Activated CD4-positive, alpha-beta T cell treated with anti-CD3 and anti-CD28 coated beads for 36 hours (primary cell): ENCODE measurements at regions not wholly inside any gene's neighbourhood (a gene's known extent, or its start where the extent isn't known, plus 50 kb on each side); places are given as distances from the start of the nearest gene placed in this dataset.

Experiments used
- ATAC-seq: fragments of 200-7000 bp; cut with Tn5 transposase; one replicate; pipeline ENCODE4 v1.10.0; 2021; ENCODE audit warnings: mild to moderate bottlenecking, moderate library complexity
- CTCF ChIA-PET: fragments of 350-600 bp; sonication (Branson Sonifier 250); formaldehyde crosslinking; loops from one replicate; lab custom pipeline; 2021; ENCODE audit warnings: antibody characterized with exemption; lab: Charles Lee
- POLR2A ChIA-PET: fragments of 350-600 bp; sonication (Branson Sonifier 250); formaldehyde crosslinking; loops from one replicate; lab custom pipeline; 2021; ENCODE audit warnings: antibody characterized with exemption, inconsistent platforms; lab: Charles Lee
- DNase-seq: peaks from one replicate; pipeline ENCODE4 v3.0.0-alpha.2; 2020
- H3K27ac Mint-ChIP-seq: one replicate; pipeline ENCODE4 v1.8.0; 2021; ENCODE audit warnings: mixed read lengths
- H3K27me3 Mint-ChIP-seq: one replicate; pipeline ENCODE4 v1.8.0; 2021; ENCODE audit warnings: mixed read lengths
- H3K36me3 Mint-ChIP-seq: one replicate; pipeline ENCODE4 v1.8.0; 2021; ENCODE audit warnings: low read depth, mixed read lengths
- H3K4me1 Mint-ChIP-seq: one replicate; pipeline ENCODE4 v1.8.0; 2021; ENCODE audit warnings: mixed read lengths
- H3K4me3 Mint-ChIP-seq: one replicate; pipeline ENCODE4 v1.8.0; 2021; ENCODE audit warnings: mild to moderate bottlenecking, moderate library complexity, mixed read lengths
- H3K9me3 Mint-ChIP-seq: one replicate; pipeline ENCODE4 v1.8.0; 2021; ENCODE audit warnings: low read depth, mixed read lengths
- intact Hi-C, 2 experiments: fragments of 100-400 bp; cut with DNase I in 1 of 2; cut with micrococcal nuclease in 1 of 2; formaldehyde crosslinking; loops; one replicate each; pipeline versions ENCODE4 v1.14.2 to v1.15.1; 2022 to 2024; cut with DNase I, micrococcal nuclease

DNA sequence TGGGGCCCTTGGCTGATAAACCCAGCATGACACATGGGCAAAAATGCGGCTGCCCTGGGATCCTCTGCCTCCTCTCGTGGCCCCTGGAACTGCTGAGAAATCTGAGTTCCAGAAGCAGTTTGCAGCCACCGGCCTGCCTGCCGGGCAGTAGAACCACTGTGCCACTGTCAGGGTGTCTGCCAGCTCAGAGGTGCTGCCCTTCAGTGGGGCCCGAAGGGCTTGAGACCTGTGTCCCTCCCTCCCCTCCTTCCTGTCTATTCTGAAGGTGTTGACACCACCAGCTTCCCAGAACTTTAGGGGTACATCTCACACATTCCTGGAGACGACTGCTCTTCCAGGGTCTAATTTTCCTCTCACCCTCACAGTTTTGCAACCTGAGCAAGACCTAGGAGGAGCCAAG lies 88.2 kb upstream of the POMGNT2 start:
- DNase-seq = peak; percentile 23
- Mint-ChIP-seq H3K4me1 (peaks cover 74% of the 10 kb centered on the region), H3K9me3 (no peaks in the 10 kb centered on the region), H3K36me3 (no peaks in the 10 kb centered on the region), H3K27ac (peak overlapping the region; percentile 90), H3K4me3 (peak overlapping the region; percentile 20), H3K27me3 (no peaks in the 10 kb centered on the region)
- ChIA-PET POLR2A (no interaction called here), CTCF (interaction anchor here (0.6 kb wide), 1 partner anchor 684 kb away, joined by 3 read pairs; no protein-coding TSS in a partner anchor)
- intact Hi-C loops = no loop called here
- ATAC-seq = no peak

DNA sequence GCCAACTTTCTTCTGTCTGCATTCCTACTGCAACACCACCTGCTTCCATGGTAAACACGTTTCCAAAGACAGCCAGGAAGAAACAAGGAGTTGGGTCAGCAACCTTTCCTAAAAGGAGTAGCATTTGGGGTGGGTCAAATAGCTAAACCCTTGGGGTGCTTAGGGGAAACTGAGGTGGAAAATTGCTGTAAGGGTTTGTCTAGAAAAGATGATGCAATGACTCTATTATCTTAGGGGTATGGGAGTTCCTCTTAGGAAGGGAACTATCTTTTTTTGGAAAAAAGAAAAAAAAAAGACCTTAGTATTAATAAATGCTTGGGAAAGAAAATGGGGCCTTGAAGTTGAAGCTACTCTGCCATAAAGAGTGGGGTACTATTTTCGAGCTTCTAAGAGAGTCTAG lies 86.1 kb upstream of the POMGNT2 start:
- DNase-seq = no peak
- peaks cover 56% of the 10 kb centered on the region for H3K4me1 Mint-ChIP-seq
- intact Hi-C loops = no loop called here
- peaks cover 5% of the 10 kb centered on the region for H3K9me3 Mint-ChIP-seq
- ChIA-PET POLR2A (no interaction called here), CTCF (interaction anchor here (0.6 to 1.1 kb wide), 4 partner anchors 12 to 1177 kb away, joined by 3 to 7 read pairs (median 4); no protein-coding TSS in a partner anchor)
- no peak for ATAC-seq
- H3K4me3 Mint-ChIP-seq = no peak overlapping the region
- peaks cover 1% of the 10 kb centered on the region for H3K36me3 Mint-ChIP-seq
- no peaks in the 10 kb centered on the region for H3K27me3 Mint-ChIP-seq
- H3K27ac Mint-ChIP-seq = peak overlapping the region; percentile 29

DNA sequence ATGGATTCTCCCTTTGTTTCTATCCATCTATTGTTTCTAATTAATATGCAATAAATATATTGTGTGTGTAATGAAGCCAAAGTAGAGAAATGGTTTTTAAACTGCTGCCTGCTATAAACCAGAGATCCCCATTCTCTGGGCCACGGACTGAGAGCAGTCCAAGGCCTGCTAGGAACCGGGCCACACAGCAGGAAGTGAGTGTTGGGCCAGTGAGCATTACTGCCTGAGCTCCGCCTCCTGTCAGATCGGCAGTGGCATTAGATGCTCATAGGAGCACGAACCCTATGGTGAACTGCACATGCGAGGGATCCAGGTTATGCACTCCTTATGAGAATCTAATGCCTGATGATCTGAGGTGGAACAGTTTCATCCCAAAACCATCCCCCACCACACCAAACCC lies 85.2 kb upstream of the POMGNT2 start:
- Mint-ChIP-seq H3K27me3 (no peaks in the 10 kb centered on the region), H3K36me3 (peaks cover 1% of the 10 kb centered on the region), H3K9me3 (peaks cover 5% of the 10 kb centered on the region), H3K4me1 (peaks cover 50% of the 10 kb centered on the region), H3K4me3 (no peak overlapping the region), H3K27ac (no peak overlapping the region)
- ChIA-PET CTCF (interaction anchor here (0.7 to 1.1 kb wide), 3 partner anchors 11 to 224 kb away, joined by 3 read pairs; no protein-coding TSS in a partner anchor), POLR2A (no interaction called here)
- ATAC-seq (no peak), DNase-seq (no peak)
- intact Hi-C loops = no loop called here

DNA sequence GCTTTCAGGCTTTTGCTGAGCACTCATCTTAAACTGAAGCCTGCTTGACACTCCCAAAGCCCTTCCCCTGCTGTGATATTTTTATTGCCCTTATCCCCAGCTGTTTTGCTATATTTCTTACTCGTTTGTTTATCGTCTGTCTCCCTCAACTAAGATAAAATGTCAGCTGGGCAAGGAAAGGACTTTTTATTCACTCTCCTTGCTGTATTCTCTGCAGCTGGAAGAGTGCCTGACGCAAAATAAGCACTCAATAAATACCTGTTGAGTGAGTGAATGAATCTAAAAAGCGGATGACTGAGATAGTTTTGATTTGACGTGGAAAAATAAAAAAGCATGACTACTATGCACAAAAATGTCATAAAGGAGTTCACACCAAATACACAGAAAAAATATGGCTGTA lies 84.8 kb upstream of the POMGNT2 start:
- peaks cover 45% of the 10 kb centered on the region for H3K4me1 Mint-ChIP-seq
- peaks cover 1% of the 10 kb centered on the region for H3K36me3 Mint-ChIP-seq
- DNase-seq (no peak), ATAC-seq (no peak)
- no peaks in the 10 kb centered on the region for H3K27me3 Mint-ChIP-seq
- no peak overlapping the region for H3K27ac Mint-ChIP-seq
- H3K4me3 Mint-ChIP-seq = no peak overlapping the region
- ChIA-PET POLR2A (no interaction called here), CTCF (interaction anchor here (0.7 kb wide), 1 partner anchor 11 kb away, joined by 3 read pairs; no protein-coding TSS in a partner anchor)
- H3K9me3 Mint-ChIP-seq = peaks cover 5% of the 10 kb centered on the region
- intact Hi-C loops = no loop called here

DNA sequence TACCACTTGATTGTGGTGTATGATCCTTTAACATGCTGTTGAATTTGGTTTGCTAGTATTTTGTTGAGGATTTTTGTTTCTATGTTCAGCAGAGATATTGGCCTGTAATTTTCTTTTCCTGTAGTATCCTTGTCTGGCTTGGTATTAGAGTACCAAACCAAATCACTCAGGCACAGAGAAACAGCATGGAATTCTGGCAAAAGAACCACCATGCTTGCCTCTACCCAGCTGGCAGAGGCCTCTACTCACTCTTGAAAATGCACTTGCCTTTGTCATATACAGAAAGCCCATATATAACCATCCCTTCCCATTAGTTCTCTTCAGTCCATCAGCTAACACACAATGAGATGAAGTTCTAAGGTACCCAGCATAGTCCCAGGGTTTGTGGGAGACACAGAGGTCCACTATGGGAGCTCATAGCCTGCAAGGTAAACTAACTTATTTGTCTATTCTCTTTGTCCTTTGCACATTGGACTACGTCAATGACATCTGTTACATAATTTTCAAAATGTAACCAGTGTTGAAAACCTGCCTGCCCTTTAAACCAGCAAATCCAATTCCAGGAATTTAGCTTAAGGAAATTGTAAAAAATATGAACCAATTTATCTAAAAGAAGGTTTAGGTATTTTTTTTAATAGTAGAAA lies 82.1 kb upstream of the POMGNT2 start:
- Mint-ChIP-seq H3K4me3 (no peak overlapping the region), H3K36me3 (peaks cover 1% of the 10 kb centered on the region), H3K27ac (no peak overlapping the region), H3K4me1 (peaks cover 22% of the 10 kb centered on the region), H3K27me3 (no peaks in the 10 kb centered on the region), H3K9me3 (peaks cover 5% of the 10 kb centered on the region)
- DNase-seq = no peak
- CTCF ChIA-PET = no interaction called here
- intact Hi-C loops = no loop called here
- ATAC-seq = no peak
- POLR2A ChIA-PET = no interaction called here

DNA sequence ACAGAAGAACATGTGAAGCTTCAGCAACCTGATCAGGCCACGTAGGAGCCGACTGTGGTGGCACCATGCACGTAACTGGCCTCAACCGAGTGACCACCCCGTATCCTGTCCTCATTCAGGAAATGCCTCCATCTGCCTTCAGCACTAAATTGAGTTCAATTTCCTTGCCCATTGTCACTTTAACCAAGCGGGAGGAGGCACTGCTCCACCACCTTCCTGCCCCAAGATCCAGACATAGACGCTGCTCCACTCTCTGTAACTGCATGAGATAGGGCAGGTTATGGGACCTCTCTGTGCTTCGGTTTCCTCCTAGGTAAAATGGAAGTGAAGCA lies 80.1 kb upstream of the POMGNT2 start:
- DNase-seq = no peak
- no peaks in the 10 kb centered on the region for H3K27me3 Mint-ChIP-seq
- CTCF ChIA-PET = interaction anchor here (0.6 kb wide), 1 partner anchor 23 kb away, joined by 4 read pairs; no protein-coding TSS in a partner anchor

DNA sequence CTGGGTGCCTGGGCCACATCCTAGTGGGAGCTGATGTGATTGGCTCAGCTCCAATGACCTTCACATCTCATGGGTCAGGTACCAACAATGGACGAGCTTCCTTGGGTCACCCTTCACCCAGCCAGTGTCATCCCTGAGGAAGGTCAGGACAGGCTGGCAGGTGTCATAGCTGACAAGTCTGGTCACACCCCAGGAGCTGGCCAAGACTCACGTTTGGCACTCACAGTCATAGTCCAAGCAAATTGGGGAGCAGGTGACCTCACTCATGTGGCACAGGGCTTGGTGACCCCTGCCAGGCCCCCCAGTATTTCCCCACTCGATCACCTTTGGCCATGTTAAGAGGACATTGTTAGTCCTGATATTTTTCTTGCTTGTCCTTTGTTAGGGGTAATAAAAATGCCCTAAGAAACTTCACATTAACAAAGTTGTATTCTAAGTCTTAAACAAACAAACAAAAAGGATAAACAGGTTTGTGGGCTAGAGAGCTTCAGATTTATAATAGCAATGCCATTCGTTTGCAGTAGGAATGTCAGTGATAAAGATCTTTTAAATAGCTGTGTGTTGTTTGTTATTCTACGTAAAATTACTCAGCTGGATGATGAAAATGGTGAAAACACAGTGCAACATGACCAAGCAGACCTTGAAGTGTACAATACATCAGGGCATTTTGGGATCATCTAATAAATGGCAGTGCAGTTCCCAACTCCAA lies 79.5 kb upstream of the POMGNT2 start:
- Mint-ChIP-seq H3K36me3 (peaks cover 1% of the 10 kb centered on the region), H3K4me3 (no peak overlapping the region), H3K4me1 (peaks cover 27% of the 10 kb centered on the region), H3K27ac (no peak overlapping the region), H3K27me3 (no peaks in the 10 kb centered on the region), H3K9me3 (peaks cover 5% of the 10 kb centered on the region)
- DNase-seq (no peak), ATAC-seq (no peak)
- ChIA-PET CTCF (interaction anchor here (1.0 kb wide), 1 partner anchor 129 kb away, joined by 3 read pairs; no protein-coding TSS in a partner anchor), POLR2A (no interaction called here)
- intact Hi-C loops = no loop called here

More for the DNA sequence above, 80.1 kb upstream of the POMGNT2 start:
- Mint-ChIP-seq H3K4me1 (peaks cover 22% of the 10 kb centered on the region), H3K27ac (no peak overlapping the region), H3K9me3 (peaks cover 5% of the 10 kb centered on the region), H3K4me3 (no peak overlapping the region), H3K36me3 (peaks cover 1% of the 10 kb centered on the region)
- POLR2A ChIA-PET = no interaction called here
- intact Hi-C loops = no loop called here
- ATAC-seq = no peak

DNA sequence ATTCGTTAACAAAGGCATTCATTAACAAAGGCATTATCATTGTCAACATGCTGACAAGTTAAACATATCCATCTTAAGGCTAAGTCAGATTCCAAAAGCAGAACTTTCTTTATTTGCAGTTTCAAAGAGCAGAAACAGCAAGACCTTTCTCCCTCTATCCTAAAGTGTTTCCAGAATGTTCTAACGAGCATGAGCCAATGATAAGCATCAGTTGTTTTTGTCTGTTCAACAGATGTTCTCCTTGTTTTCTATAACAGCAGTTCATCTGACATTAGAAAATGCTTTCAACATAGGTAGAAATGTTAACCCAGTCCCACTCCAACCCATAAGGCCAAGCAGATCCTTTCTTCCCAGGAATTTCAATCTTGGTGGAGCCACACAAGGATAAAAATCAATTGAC lies 77.6 kb upstream of the POMGNT2 start:
- ATAC-seq (no peak), DNase-seq (no peak)
- ChIA-PET CTCF (no interaction called here), POLR2A (no interaction called here)
- Mint-ChIP-seq H3K9me3 (peaks cover 2% of the 10 kb centered on the region), H3K27me3 (no peaks in the 10 kb centered on the region), H3K4me3 (no peak overlapping the region), H3K27ac (no peak overlapping the region), H3K36me3 (peaks cover 1% of the 10 kb centered on the region), H3K4me1 (peaks cover 47% of the 10 kb centered on the region)
- intact Hi-C loops = loop anchor here in 1 of 2 experiments (5.0 kb wide), 1 partner anchor 309 kb away; no protein-coding TSS in a partner anchor

DNA sequence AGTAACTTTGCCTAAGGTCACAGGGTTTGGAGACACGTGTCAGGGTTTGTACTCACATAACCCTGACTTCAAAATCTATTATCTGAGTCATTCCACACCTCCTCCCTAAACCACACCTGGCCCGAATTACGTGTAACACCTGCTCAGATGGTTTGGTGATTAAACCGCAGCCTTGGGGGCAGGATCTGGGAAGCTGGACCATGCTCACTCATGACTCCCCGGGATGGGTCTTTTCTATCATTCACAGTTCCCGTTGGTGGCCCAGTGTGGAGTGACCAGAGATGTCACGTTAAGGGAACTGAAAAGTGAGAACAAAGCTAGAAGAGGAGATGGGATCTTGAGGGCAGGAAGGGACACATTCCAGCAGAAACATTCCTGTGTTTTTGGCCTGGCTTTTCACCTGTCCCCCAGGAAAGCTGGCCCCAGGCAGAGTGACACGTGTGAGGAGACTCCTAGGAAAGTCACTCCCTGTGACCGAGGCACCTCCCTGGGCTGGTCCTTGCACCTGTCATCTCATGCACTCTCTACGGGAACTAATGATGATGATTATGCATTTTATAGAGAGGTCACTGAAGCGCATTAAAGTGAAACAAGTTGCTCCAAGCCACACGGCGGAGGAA lies 75.4 kb upstream of the POMGNT2 start:
- intact Hi-C loops = loop anchor here in 1 of 2 experiments (2.0 to 5.0 kb wide), 2 partner anchors 311 to 509 kb away; partner anchors contain the start of gene ABHD5
- peaks cover 53% of the 10 kb centered on the region for H3K4me1 Mint-ChIP-seq
- H3K4me3 Mint-ChIP-seq = no peak overlapping the region

DNA sequence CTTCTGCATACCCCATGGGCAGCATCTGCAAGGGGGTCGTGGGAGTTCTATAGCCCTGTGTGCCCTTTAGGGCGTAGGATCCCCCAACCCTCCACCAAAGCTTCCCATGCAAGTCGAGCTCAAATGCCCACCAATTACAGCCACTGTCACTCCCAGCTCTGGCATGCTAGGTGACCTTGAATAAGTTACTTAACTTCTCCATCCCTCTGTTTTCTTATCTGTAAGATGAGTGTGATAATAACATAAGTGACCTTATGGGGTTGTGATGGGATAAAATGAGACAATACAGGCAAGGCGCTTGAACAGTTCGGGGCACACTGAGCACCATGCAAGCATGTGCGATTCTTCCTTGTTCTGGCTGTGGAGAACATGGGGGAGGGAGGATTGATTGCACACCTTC lies 74.8 kb upstream of the POMGNT2 start:
- H3K4me1 Mint-ChIP-seq = peaks cover 53% of the 10 kb centered on the region
- POLR2A ChIA-PET = no interaction called here
- CTCF ChIA-PET = interaction anchor here (0.6 to 1.3 kb wide), 4 partner anchors 9 to 39 kb away, joined by 3 to 5 read pairs (median 3); no protein-coding TSS in a partner anchor
- H3K9me3 Mint-ChIP-seq = no peaks in the 10 kb centered on the region
- DNase-seq = no peak
- no peaks in the 10 kb centered on the region for H3K36me3 Mint-ChIP-seq
- H3K4me3 Mint-ChIP-seq = no peak overlapping the region
- intact Hi-C loops = loop anchor here in 1 of 2 experiments (2.0 to 5.0 kb wide), 2 partner anchors 312 to 510 kb away; partner anchors contain the start of gene ABHD5
- no peaks in the 10 kb centered on the region for H3K27me3 Mint-ChIP-seq
- peak; percentile 42 for ATAC-seq
- peak overlapping the region; percentile 93 for H3K27ac Mint-ChIP-seq

More for the DNA sequence above, 75.4 kb upstream of the POMGNT2 start:
- H3K36me3 Mint-ChIP-seq = no peaks in the 10 kb centered on the region
- H3K9me3 Mint-ChIP-seq = no peaks in the 10 kb centered on the region
- ChIA-PET CTCF (interaction anchor here (0.6 to 0.7 kb wide), 2 partner anchors 34 to 40 kb away, joined by 3 read pairs; no protein-coding TSS in a partner anchor), POLR2A (no interaction called here)
- no peaks in the 10 kb centered on the region for H3K27me3 Mint-ChIP-seq
- H3K27ac Mint-ChIP-seq = peak overlapping the region; percentile 93
- DNase-seq (peak; percentile 78), ATAC-seq (peak; percentile 88)

DNA sequence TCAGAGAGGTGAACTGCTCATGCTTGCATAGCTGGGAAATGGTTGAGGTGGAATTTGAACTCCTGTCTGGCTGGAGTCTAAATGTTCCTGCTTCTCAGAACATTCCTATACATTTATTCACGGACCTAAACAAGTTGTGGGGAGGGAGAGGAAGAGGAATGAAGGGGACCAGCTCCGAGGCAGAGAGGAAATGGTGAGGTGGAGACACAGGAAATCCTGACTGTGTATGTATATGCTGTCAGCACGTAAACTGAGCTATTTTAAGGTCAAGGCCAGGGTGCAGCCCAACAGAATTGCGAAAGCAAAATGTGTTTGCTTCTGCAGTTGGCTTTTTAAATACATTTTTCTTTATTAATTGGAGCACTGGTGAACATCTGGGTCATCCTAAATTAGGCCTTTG lies 74.1 kb upstream of the POMGNT2 start:
- intact Hi-C loops = loop anchor here in 1 of 2 experiments (2.0 to 5.0 kb wide), 2 partner anchors 312 to 511 kb away; partner anchors contain the start of gene ABHD5
- CTCF ChIA-PET = interaction anchor here (0.9 to 1.3 kb wide), 3 partner anchors 10 to 17 kb away, joined by 3 to 5 read pairs (median 3); no protein-coding TSS in a partner anchor
- Mint-ChIP-seq H3K4me3 (peak overlapping the region; percentile 17), H3K27ac (peak overlapping the region; percentile 66), H3K27me3 (no peaks in the 10 kb centered on the region), H3K9me3 (no peaks in the 10 kb centered on the region), H3K36me3 (no peaks in the 10 kb centered on the region), H3K4me1 (peaks cover 53% of the 10 kb centered on the region)
- DNase-seq = peak; percentile 52
- ATAC-seq = peak; percentile 76
- POLR2A ChIA-PET = no interaction called here
